ENCODE measurements at regions not wholly inside any gene's neighbourhood (a gene's known extent, or its start where the extent isn't known, plus 50 kb on each side); places are given as distances from the start of the nearest gene placed in this dataset.

DNA sequence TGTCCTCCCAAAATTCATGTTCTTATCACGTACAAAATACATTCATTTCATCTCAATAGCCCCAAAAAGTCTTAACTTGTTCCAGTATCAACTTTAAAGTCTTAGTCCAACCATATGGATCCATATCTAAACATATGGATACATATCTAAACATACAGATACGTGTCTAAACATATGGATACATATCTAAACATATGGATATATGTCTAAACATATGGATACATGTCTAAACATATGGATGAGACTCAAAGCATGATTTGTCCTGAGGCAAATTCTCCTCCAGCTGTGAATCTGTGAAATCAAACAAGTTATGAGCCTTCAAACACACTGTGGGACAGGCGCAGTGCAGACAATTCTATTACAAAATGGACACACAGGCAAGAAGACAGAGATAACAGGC is 709.0 kb downstream of the TBC1D22A start:
- Histone ChIP-seq H3K79me2 (ENCODE audit: insufficient read depth) (no peaks in the 10 kb centered on the region), H3K36me3 (ENCODE audit: low read depth) (no peaks in the 10 kb centered on the region), H4K20me1 (ENCODE audit: insufficient read depth) (no peaks in the 10 kb centered on the region), H3F3A (ENCODE audit: insufficient read depth) (no peaks in the 10 kb centered on the region), H3K27ac (no peak overlapping the region), H3K4me1 (ENCODE audit: insufficient read depth) (no peaks in the 10 kb centered on the region), H3K4me3 (no peak overlapping the region), H3K9me3 (ENCODE audit: low read depth) (peaks cover 3% of the 10 kb centered on the region), H3K27me3 (replicated peaks; ENCODE audit: insufficient read depth) (no peaks in the 10 kb centered on the region), H2AFZ (no peak overlapping the region), H3K9ac (no peak overlapping the region), H3K9me2 (ENCODE audit: insufficient read depth) (no peaks in the 10 kb centered on the region), H3K4me2 (ENCODE audit: unreplicated experiment) (no peak overlapping the region)
- in situ Hi-C loops (cut with MboI) = no loop called here
- DNase-seq = no peak
- 13 to 25% methylated on average over 3 of the region's 3 CpGs for WGBS, 2 experiments (ENCODE audit: low coverage in 1 of 2, low lambda C conversion rate in 2 of 2, missing lambda C conversion rate in 2 of 2)
- TF ChIP-seq EZH2phosphoT487 (IDR thresholded peaks at IDR 0.05; ENCODE audit: insufficient read depth, low read depth) = no peak
- no peak for TF ChIP-seq EZH2 (IDR thresholded peaks at IDR 0.05; ENCODE audit: insufficient read depth, poor library complexity, severe bottlenecking)

DNA sequence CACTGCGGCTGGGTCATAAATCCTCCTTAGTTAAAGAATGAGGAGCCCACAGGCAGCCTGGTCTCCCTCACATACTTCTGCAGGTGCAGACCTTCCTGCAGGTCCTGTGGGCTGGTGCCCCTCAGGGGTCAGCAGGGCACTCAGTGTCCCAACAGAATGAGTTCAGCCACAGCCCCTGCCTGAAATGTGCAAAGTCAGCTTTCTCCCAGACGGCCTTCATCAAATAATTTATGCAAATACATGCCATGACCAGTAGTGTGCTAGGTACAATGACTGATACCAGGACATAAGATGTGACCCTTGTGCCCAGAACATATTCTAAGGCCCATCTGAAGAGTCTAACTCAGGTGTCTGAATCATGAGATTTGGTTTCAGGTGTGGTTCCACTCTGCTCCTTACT is 703.4 kb downstream of the TBC1D22A start:
- H3K4me2 ChIP-seq (ENCODE audit: unreplicated experiment) = no peak overlapping the region
- H3K36me3 ChIP-seq (ENCODE audit: low read depth) = no peaks in the 10 kb centered on the region
- H3K79me2 ChIP-seq (ENCODE audit: insufficient read depth) = no peaks in the 10 kb centered on the region
- H3K9ac ChIP-seq = no peak overlapping the region
- H3K27me3 ChIP-seq (replicated peaks; ENCODE audit: insufficient read depth) = no peaks in the 10 kb centered on the region
- H3K4me3 ChIP-seq = no peak overlapping the region
- WGBS, 2 experiments (ENCODE audit: low coverage in 1 of 2, low lambda C conversion rate in 2 of 2, missing lambda C conversion rate in 2 of 2) = 39 to 41% methylated on average over 2 of the region's 2 CpGs
- no peak for TF ChIP-seq EZH2phosphoT487 (IDR thresholded peaks at IDR 0.05; ENCODE audit: insufficient read depth, low read depth)
- no peak for TF ChIP-seq EZH2 (IDR thresholded peaks at IDR 0.05; ENCODE audit: insufficient read depth, poor library complexity, severe bottlenecking)
- peaks cover 3% of the 10 kb centered on the region for H3K9me3 ChIP-seq (ENCODE audit: low read depth)
- DNase-seq = no peak
- no peaks in the 10 kb centered on the region for H3F3A ChIP-seq (ENCODE audit: insufficient read depth)
- H3K9me2 ChIP-seq (ENCODE audit: insufficient read depth) = no peaks in the 10 kb centered on the region
- no peaks in the 10 kb centered on the region for H3K4me1 ChIP-seq (ENCODE audit: insufficient read depth)
- no peak overlapping the region for H2AFZ ChIP-seq
- H4K20me1 ChIP-seq (ENCODE audit: insufficient read depth) = no peaks in the 10 kb centered on the region
- no peak overlapping the region for H3K27ac ChIP-seq
- in situ Hi-C loops (cut with MboI) = no loop called here

DNA sequence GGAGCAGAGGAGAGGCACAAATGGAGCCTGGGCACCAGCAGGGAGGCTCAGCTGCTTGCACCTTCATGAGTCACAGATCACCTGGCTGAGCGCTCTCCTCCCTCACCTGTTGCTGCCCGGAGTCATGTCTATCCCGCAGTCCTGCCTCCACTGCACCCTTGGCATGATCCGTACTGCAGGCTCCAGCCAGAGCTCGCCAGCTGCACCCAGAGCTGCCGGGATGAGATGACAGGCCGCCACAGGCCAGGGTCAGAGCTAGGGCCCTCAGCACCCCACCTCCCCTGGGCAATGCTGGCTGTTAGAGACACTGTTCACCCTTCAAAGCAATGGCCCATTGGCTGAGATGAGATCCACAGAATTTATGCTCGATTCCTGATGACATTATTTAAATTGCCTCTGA is 702.8 kb downstream of the TBC1D22A start:
- Histone ChIP-seq H3K79me2 (ENCODE audit: insufficient read depth) (no peaks in the 10 kb centered on the region), H3K4me3 (no peak overlapping the region), H2AFZ (no peak overlapping the region), H3K9me3 (ENCODE audit: low read depth) (peaks cover 3% of the 10 kb centered on the region), H4K20me1 (ENCODE audit: insufficient read depth) (no peaks in the 10 kb centered on the region), H3K9ac (no peak overlapping the region), H3K27me3 (replicated peaks; ENCODE audit: insufficient read depth) (no peaks in the 10 kb centered on the region), H3K4me2 (ENCODE audit: unreplicated experiment) (no peak overlapping the region), H3K9me2 (ENCODE audit: insufficient read depth) (no peaks in the 10 kb centered on the region), H3K36me3 (ENCODE audit: low read depth) (no peaks in the 10 kb centered on the region), H3F3A (ENCODE audit: insufficient read depth) (no peaks in the 10 kb centered on the region), H3K27ac (no peak overlapping the region), H3K4me1 (ENCODE audit: insufficient read depth) (no peaks in the 10 kb centered on the region)
- DNase-seq = no peak
- in situ Hi-C loops (cut with MboI) = no loop called here
- 34 to 38% methylated on average over 8 of the region's 8 CpGs for WGBS, 2 experiments (ENCODE audit: low coverage in 1 of 2, low lambda C conversion rate in 2 of 2, missing lambda C conversion rate in 2 of 2)
- TF ChIP-seq EZH2phosphoT487 (IDR thresholded peaks at IDR 0.05; ENCODE audit: insufficient read depth, low read depth) (no peak), EZH2 (IDR thresholded peaks at IDR 0.05; ENCODE audit: insufficient read depth, poor library complexity, severe bottlenecking) (no peak)

DNA sequence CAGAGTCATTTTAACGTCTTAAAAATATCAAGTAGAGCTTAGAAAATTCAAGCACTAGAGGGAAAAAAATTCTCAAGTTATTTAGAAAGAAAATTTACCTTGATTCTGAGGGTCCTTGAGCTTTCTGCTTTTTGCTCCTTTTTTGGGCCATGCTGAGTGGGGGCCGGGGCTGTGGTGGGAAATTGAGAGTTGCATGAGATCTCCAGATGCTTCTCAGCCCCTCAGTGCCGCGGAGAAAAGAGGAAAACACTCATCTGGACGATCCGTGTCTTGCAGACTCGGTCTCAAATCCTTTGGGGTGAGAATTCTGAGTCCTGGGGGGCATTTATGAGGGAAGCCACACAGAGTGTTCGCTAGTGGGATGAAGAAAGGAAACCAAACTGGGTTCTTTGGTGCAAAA is 700.8 kb downstream of the TBC1D22A start:
- Histone ChIP-seq H4K20me1 (ENCODE audit: insufficient read depth) (no peaks in the 10 kb centered on the region), H3K79me2 (ENCODE audit: insufficient read depth) (no peaks in the 10 kb centered on the region), H3K36me3 (ENCODE audit: low read depth) (no peaks in the 10 kb centered on the region), H3K9ac (no peak overlapping the region), H3K4me2 (ENCODE audit: unreplicated experiment) (no peak overlapping the region), H2AFZ (no peak overlapping the region), H3K4me1 (ENCODE audit: insufficient read depth) (no peaks in the 10 kb centered on the region), H3K9me3 (ENCODE audit: low read depth) (peaks cover 3% of the 10 kb centered on the region), H3K27ac (no peak overlapping the region), H3F3A (ENCODE audit: insufficient read depth) (no peaks in the 10 kb centered on the region), H3K9me2 (ENCODE audit: insufficient read depth) (no peaks in the 10 kb centered on the region), H3K27me3 (replicated peaks; ENCODE audit: insufficient read depth) (no peaks in the 10 kb centered on the region), H3K4me3 (no peak overlapping the region)
- 13 to 18% methylated on average over 8 of the region's 8 CpGs for WGBS, 2 experiments (ENCODE audit: low coverage in 1 of 2, low lambda C conversion rate in 2 of 2, missing lambda C conversion rate in 2 of 2)
- TF ChIP-seq EZH2 (IDR thresholded peaks at IDR 0.05; ENCODE audit: insufficient read depth, poor library complexity, severe bottlenecking) (no peak), EZH2phosphoT487 (IDR thresholded peaks at IDR 0.05; ENCODE audit: insufficient read depth, low read depth) (no peak)
- in situ Hi-C loops (cut with MboI) = no loop called here
- DNase-seq = no peak

DNA sequence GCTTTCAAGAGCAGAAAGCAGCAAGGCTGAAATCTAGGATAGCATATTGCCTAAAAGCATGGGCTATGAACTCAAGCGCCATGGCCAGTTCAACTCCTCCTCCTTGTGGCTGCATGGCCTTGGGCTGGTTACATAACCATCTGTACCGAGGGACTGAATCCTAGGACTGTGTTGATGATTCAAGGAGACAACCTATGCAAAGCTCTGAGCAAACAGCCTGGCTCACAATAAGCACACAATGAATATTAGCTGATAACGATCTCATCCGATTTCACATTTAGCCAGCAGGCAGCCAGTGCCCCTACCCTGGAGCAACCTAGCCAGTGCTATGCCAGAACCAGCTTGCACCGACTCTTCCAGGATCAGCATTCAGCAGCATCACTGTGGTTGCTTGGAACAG is 698.4 kb downstream of the TBC1D22A start:
- Histone ChIP-seq H3K4me3 (no peak overlapping the region), H3K4me1 (ENCODE audit: insufficient read depth) (no peaks in the 10 kb centered on the region), H3F3A (ENCODE audit: insufficient read depth) (no peaks in the 10 kb centered on the region), H3K79me2 (ENCODE audit: insufficient read depth) (no peaks in the 10 kb centered on the region), H4K20me1 (ENCODE audit: insufficient read depth) (no peaks in the 10 kb centered on the region), H3K27me3 (replicated peaks; ENCODE audit: insufficient read depth) (no peaks in the 10 kb centered on the region), H3K27ac (no peak overlapping the region), H3K9me3 (ENCODE audit: low read depth) (no peaks in the 10 kb centered on the region), H3K36me3 (ENCODE audit: low read depth) (no peaks in the 10 kb centered on the region), H3K4me2 (ENCODE audit: unreplicated experiment) (no peak overlapping the region), H3K9ac (no peak overlapping the region), H3K9me2 (ENCODE audit: insufficient read depth) (no peaks in the 10 kb centered on the region), H2AFZ (no peak overlapping the region)
- in situ Hi-C loops (cut with MboI) = no loop called here
- WGBS, 2 experiments (ENCODE audit: low coverage in 1 of 2, low lambda C conversion rate in 2 of 2, missing lambda C conversion rate in 2 of 2) = 43 to 49% methylated on average over 5 of the region's 5 CpGs
- no peak for DNase-seq
- TF ChIP-seq EZH2phosphoT487 (IDR thresholded peaks at IDR 0.05; ENCODE audit: insufficient read depth, low read depth) (no peak), EZH2 (IDR thresholded peaks at IDR 0.05; ENCODE audit: insufficient read depth, poor library complexity, severe bottlenecking) (no peak)
